ENCODE measurements at regions not wholly inside any gene's neighbourhood (a gene's known extent, or its start where the extent isn't known, plus 50 kb on each side); places are given as distances from the start of the nearest gene placed in this dataset.
A peak's percentile ranks its signal among the peaks of the same experiment; 100 is the strongest.

GRCh38 chr2:207319316-207319715 is 153.6 kb upstream of the KLF7 start:
- TF ChIP-seq RCOR1 (IDR thresholded peaks at IDR 0.05; ENCODE audit: insufficient replicate concordance, low read length) (no peak), MAFK (IDR thresholded peaks at IDR 0.05; ENCODE audit: low read depth, low read length) (no peak), BHLHE40 (IDR thresholded peaks at IDR 0.05; ENCODE audit: low read depth, low read length) (no peak), SMC3 (IDR thresholded peaks at IDR 0.05; ENCODE audit: low read depth, low read length) (no peak), CTCF (conservative IDR thresholded peaks at IDR 0.05; ENCODE audit: low read depth, low read length) (no peak), CHD1 (IDR thresholded peaks at IDR 0.05; ENCODE audit: low read depth, low read length) (no peak), ELK1 (IDR thresholded peaks at IDR 0.05; ENCODE audit: borderline replicate concordance, low read depth, low read length) (no peak), POLR2A (IDR thresholded peaks at IDR 0.05; ENCODE audit: low read depth, low read length) (no peak), NFE2L2 (IDR thresholded peaks at IDR 0.05; ENCODE audit: low read depth, low read length) (no peak), RFX5 (IDR thresholded peaks at IDR 0.05; ENCODE audit: low read depth, low read length) (no peak), USF2 (IDR thresholded peaks at IDR 0.05; ENCODE audit: low read depth, low read length) (no peak), MXI1 (IDR thresholded peaks at IDR 0.05; ENCODE audit: borderline replicate concordance, low read depth, low read length) (no peak), FOS (IDR thresholded peaks at IDR 0.05; ENCODE audit: low read depth, low read length) (no peak), RAD21 (IDR thresholded peaks at IDR 0.05; ENCODE audit: low read length) (no peak), CEBPB (IDR thresholded peaks at IDR 0.05; ENCODE audit: low read depth, low read length) (no peak), MAZ (IDR thresholded peaks at IDR 0.05; ENCODE audit: borderline replicate concordance, low read depth, low read length) (no peak)
- no peaks in the 10 kb centered on the region for H3K9me1 ChIP-seq (ENCODE audit: insufficient read depth, low read length)
- CTCF ChIA-PET, result no interaction called here
- no peak overlapping the region for H2BK5ac ChIP-seq (ENCODE audit: low read depth, low read length, poor library complexity, severe bottlenecking)
- H4K8ac ChIP-seq (ENCODE audit: low read depth in 2 of 2, low read length in 2 of 2), result no peak overlapping the region
- peak overlapping the region; percentile 70 for H2AK9ac ChIP-seq (replicated peaks; ENCODE audit: low read depth, low read length, poor library complexity)
- H4K5ac ChIP-seq (ENCODE audit: low read depth, low read length), result no peak overlapping the region
- H2AK5ac ChIP-seq (ENCODE audit: low read depth, low read length), result 0 out of 2 replicates have a peak overlapping the region, but pooled peaks have one; percentile 8
- DNase-seq (no peak), ATAC-seq (ENCODE audit: low read depth) (no peak)
- H3K56ac ChIP-seq (ENCODE audit: extremely low read depth, insufficient read depth, low read length), result no peak overlapping the region
- H3K4me3 ChIP-seq (ENCODE audit: insufficient read depth, low read depth, low read length), result no peak overlapping the region
- no peak overlapping the region for H3K4me2 ChIP-seq (ENCODE audit: low read depth, low read length)
- dilution Hi-C loops (cut with HindIII; ENCODE audit: low sequenced_read_pairs, unreplicated experiment), result no loop called here
- H3K23ac ChIP-seq (ENCODE audit: low read depth, low read length), result no peak overlapping the region
- no peak overlapping the region for H3K4ac ChIP-seq (ENCODE audit: low read depth, low read length)
- H3K27ac ChIP-seq (ENCODE audit: insufficient read depth, low read length), result no peak overlapping the region
- H2BK15ac ChIP-seq (ENCODE audit: low read depth, low read length), result 0 out of 3 replicates have a peak overlapping the region, but pooled peaks have one; percentile 69
- no peaks in the 10 kb centered on the region for H3K9me3 ChIP-seq (ENCODE audit: control insufficient read depth, insufficient read depth, low read length)
- no TSS peak for BruUV-seq (replicated peaks)
- in situ Hi-C loops (cut with MboI; ENCODE audit: low sequenced_read_pairs), result no loop called here
- H3K14ac ChIP-seq (replicated peaks; ENCODE audit: low read depth, low read length), result no peak overlapping the region
- H2BK120ac ChIP-seq (ENCODE audit: low read depth, low read length), result peak overlapping the region; percentile 6; the same call in 1 of the 2 replicates
- intact Hi-C loops (cut with micrococcal nuclease), result no loop called here
- no peak overlapping the region for H2AFZ ChIP-seq (replicated peaks; ENCODE audit: low read length, poor library complexity)
- H3K36me3 ChIP-seq (ENCODE audit: control insufficient read depth, insufficient read depth, low read length), result no peaks in the 10 kb centered on the region
- H3K4me1 ChIP-seq (ENCODE audit: control insufficient read depth, insufficient read depth, low read length), result peaks cover 5% of the 10 kb centered on the region; the same call in 1 of the 2 replicates
- H3K9ac ChIP-seq (ENCODE audit: low read depth, low read length), result no peak overlapping the region
- H4K20me1 ChIP-seq (ENCODE audit: insufficient read depth, low read length), result no peaks in the 10 kb centered on the region
- POLR2A ChIA-PET (ENCODE audit: unreplicated experiment), result no interaction called here
- H3K27me3 ChIP-seq (ENCODE audit: control insufficient read depth, insufficient read depth, low read length), result no peaks in the 10 kb centered on the region
- no peaks in the 10 kb centered on the region for H3K79me1 ChIP-seq (ENCODE audit: low read depth in 1 of 2, low read length in 2 of 2)
- H2BK20ac ChIP-seq (ENCODE audit: low read depth, low read length), result no peak overlapping the region
- H3K18ac ChIP-seq (ENCODE audit: low read depth, low read length), result no peak overlapping the region
- no peak overlapping the region for H4K91ac ChIP-seq (ENCODE audit: insufficient read depth, low read depth, low read length)

All from IMR-90 (cell line).